Activated CD4-positive, alpha-beta T cell treated with anti-CD3 and anti-CD28 coated beads for 1 hour (primary cell): ENCODE measurements at regions not wholly inside any gene's neighbourhood (a gene's known extent, or its start where the extent isn't known, plus 50 kb on each side); places are given as distances from the start of the nearest gene placed in this dataset.
"Not testable (repeated sequence)": the region's sequence is repeated elsewhere in the genome, so short reads cannot be mapped to it uniquely, and the experiment has no call there.

ENCODE experiments used
- DNase-seq: peaks from one replicate; pipeline ENCODE4 v3.0.0-alpha.2; 2020

DNA sequence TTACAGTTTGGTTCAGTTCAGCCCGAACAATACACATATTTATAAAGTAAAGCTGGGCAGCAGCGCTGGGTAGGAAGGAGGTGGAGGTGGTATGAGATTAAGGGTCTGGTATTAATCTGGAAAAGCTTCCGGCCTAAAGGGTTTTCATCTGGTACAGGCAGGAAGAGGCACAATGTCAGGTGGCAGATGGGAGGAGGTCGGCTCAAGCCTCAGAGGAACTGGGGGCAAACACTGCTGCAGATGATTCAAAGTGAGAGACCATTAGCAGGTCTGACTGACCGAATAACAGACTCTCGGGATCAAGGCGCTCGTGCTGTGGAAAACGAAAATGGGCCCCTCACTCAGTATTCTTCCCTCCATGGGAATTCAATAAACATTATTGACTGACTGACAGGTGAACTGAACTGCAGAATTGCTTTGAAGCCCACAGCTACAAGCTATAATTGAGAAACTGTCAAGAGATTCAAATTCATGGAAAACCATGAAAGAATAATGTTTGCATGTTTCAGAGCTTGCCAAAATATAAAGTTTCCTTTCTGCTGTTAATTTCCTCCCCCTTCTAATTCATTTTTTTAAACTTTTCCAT is 75.3 kb downstream of the TMEM167A start:
- no peak for DNase-seq

DNA sequence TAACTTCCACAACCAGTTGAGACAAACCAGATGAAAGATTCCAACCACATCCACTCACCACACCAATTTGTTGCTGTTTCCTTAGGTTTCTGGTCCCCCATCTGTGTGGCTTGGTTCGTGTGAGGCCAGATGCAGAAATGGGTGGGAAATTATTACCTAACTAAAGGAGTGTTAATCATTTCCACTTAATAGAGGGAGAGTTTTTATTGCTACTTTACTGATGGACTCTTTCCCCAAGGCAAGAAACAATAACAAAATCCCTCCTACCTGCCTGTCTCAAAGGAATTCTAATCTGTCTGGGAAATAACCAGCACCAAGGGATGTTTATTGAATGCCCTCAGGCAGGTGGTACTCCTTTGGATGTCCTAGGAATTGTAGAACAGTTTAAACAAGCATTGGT is 76.3 kb downstream of the TMEM167A start:
- no peak for DNase-seq

- no peak for DNase-seq
Observed at GRCh38 chr5:83000428-83000827, 76.8 kb downstream of the TMEM167A start.

GRCh38 chr5:82993416-82993815 is 83.8 kb downstream of the TMEM167A start:
- DNase-seq, result no peak

DNA sequence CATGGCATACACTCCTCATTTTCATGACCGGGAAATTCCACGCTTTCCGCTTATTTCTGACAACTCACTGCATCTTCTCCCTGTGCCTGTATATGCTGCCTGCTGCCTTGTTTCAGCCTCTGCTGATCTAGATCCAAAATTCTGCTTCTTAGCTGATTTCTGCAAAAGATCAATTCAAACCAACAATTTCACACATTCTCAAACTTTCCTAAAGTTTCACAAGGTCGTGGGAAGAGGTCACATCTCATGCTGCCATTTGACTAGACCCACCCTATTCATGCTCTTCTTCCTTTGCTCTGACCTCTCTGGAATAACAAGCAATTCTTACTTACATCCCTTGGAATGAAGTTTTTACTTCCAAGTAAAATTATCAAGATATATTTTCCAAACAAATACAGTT is 84.5 kb downstream of the TMEM167A start:
- DNase-seq, result no peak

DNA sequence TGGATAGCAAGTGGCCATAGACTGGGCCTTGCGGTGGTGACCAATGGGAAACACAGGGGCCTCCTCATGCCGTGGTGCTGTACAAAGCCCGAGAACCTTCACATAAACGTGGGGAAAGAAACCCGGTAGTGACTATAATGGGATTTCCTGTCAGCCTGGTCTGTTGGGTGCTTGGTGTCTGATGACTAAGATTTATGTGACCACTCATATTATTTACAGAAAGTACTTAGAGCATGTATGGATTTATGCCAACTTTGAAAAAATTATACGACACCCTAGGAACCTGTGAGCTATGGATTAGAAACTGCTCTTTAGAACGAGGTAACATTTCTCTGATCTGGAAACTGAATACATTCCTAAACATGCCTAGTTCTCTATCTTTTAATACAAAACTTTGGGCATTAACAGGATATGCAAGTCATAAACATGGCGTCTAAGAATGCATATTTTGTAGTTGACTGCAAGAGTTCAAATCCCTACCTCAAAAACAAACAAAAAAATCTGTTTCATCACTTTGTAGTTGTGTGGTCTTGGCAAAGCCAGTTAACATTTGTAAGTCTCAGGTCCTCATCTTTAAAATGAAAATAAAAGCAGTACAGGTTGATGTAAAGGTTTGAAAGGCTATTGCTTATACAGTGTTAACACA is 85.4 kb downstream of the TMEM167A start:
- DNase-seq, result no peak

DNA sequence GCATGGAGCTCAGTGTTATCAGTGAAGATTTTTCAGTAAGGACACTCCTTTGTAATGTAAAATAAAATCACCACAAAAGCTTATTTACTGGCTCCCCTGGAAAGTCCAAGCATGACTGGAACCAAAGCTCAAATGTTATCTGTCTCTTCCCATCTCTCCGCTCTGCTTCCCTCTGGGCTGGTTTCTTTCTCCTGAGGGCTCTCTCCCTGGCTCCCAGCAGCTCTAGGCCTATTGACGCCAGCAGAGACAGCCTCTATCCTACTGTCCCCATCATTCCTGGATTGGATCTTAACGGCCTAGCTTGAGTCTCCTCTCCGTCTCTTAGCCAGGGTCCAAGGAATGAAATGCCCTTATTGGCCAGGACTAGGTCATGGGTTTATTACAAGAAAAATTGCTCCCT is 86.1 kb downstream of the TMEM167A start:
- DNase-seq, result no peak

DNA sequence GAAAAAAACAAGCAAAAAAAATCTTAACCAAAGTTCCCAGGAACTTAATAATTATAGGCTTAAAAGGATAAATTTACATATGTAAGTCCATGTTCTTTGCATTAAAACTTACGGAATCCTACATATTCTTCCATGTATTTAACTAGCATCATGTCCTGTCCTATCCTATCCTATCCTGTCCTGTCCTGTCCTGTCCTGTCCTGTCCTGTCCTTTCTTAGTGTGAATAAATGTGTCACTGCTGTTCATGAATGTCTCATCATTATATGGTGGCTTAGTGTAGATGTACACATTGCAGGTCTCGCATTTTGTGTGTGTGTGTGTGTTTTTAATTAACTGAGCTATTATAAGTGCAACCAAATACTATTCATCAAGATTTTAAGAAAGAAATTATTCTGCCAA is 90.0 kb downstream of the TMEM167A start:
- DNase-seq, result no peak

DNA sequence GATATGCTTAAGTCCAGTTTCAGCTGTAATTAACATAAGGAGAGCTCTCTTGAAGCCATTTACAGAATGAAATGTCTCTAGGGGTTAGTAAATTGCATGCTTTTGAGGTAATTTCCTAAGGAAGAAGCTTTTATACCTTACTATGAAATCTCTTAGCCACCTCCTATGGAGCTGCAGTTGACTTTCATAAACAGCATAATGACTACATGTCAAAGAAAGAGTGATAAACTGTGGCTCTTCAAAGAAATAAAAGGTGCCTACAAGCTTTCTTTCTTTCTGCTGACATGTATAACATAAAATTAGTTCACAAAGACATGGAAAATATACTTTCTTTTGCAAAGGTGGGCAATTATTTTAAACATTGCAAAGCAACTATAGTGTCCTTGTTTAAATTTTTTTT is 90.8 kb downstream of the TMEM167A start:
- no peak for DNase-seq

GRCh38 chr5:82985763-82986162 is 91.4 kb downstream of the TMEM167A start:
- DNase-seq, result no peak

DNA sequence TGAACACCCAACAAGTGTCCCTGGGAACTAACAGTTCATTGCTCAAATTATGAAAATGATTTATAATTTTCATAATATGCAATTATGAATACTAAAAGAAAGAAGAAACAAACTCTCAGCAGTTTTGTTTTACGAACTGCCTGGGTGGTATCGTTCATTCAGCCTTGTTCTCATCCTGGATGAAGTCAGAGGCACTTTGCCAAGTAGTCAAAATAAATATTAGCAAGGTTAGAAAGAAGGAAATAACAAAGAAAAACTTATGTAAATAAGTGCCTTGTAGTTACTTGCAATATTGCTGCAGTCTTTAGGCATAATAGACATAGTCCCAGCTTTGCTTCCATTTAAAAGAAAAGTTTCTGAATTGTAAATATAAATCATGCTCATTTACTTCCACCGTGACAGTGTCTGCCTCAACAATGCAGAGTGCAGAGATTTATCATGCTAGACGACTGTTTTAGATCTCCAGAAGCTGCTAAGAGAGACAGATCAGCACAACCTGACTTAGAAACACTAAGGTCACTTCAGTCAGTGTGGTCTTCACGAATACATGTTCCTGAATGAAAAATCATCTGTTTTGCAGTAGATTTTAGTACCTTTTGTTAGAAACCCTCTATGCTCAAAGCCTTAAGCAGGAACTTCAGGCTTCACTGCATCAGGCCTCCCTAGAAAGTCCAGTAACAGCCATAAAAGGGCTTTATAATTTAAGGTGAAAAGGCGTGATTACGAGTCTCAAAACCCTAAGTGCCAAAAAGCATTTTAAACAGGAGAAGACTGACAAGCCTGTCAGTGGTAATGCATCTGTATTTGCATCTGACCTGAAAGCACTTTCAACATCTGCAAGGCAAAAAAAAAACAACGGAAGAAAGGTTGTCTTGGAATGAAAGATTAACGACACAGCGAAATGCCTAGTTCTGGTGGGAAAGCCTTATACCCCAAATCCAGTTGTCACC is 92.1 kb downstream of the TMEM167A start:
- DNase-seq, result no peak

- no peak for DNase-seq
Observed at GRCh38 chr5:82982846-82983245, 94.3 kb downstream of the TMEM167A start.

- DNase-seq, result not testable (repeated sequence)
Observed at GRCh38 chr5:82976887-82977286, 100.3 kb downstream of the TMEM167A start.

- no peak for DNase-seq
Observed at GRCh38 chr5:82975812-82976211, 101.4 kb downstream of the TMEM167A start.

DNA sequence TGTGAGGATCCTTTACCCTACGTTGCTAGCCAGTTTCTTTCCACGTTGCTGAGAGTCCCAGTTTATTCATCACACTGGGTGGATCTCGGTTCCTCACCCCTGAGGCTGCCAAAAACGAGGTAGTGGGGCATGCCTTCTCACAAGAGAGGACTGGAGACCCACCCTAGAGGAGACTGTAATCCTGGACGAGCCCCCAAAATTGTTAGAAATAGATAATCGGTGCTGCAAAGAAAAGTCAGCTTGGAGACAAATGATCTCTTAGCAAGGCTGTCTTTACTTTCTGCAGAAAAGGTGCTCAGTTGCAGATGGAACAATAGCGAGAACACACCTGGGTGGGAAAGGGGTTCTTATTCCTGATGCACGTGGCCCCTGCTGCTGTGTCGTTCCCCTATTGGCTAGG is 101.8 kb downstream of the TMEM167A start:
- DNase-seq, result no peak

GRCh38 chr5:82974346-82974745 is 102.8 kb downstream of the TMEM167A start:
- not testable (repeated sequence) for DNase-seq

GRCh38 chr5:82971901-82972300 is 105.3 kb downstream of the TMEM167A start:
- DNase-seq, result no peak

DNA sequence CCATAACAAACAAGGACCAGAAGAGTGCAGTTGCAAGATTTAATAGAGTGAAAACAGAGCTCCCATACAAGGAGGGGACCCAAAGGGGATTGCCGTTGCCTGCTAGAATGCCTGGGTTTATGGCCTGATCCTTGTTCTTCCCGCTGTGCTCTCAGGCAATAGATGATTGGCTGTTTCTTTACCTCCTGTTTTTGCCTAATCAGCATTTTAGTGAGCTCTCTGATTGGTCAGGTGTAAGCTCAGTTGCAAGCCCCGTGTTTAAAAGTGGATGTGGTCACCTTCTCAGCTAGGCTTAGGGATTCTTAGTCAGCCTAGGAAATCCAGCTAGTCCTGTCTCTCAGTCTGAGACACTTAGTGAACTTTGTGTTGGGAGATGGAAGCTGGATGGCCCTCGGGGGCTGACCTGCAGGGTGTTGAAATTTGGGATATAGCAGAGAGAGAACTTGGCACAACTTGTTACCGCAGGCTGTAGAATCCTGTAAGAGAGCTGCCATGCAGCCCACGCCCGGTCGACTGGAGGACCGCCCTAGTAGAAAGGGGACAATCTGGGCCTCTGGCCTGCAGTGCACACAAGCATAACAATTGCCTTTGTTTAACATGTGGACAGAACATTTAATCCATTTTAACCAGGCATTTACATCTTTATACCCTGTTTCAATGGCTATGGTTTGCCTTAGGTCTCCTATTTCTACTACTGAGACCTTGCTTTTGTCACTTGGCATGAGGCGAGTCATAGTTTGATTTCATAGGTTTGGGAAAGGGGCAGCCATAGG is 106.0 kb downstream of the TMEM167A start:
- DNase-seq, result not testable (repeated sequence)

GRCh38 chr5:82969221-82969976 is 107.8 kb downstream of the TMEM167A start:
- DNase-seq, result not testable (repeated sequence)

- no peak for DNase-seq
Observed at GRCh38 chr5:82967072-82967471, 110.1 kb downstream of the TMEM167A start.

GRCh38 chr5:82959466-82959865 is 117.7 kb downstream of the TMEM167A start:
- no peak for DNase-seq

GRCh38 chr5:82956600-82956999 is 120.6 kb downstream of the TMEM167A start:
- DNase-seq, result no peak
